GM12892 (cell line): ENCODE measurements at regions not wholly inside any gene's neighbourhood (a gene's known extent, or its start where the extent isn't known, plus 50 kb on each side); places are given as distances from the start of the nearest gene placed in this dataset.

Experiments used
- POLR2A ChIP-seq: IDR thresholded peaks from 2 replicates; pipeline ENCODE4 v1.6.1; 2011; ENCODE audit warnings: low read depth, low read length, control low read depth
- POLR2AphosphoS5 ChIP-seq: IDR thresholded peaks from 2 replicates; pipeline ENCODE4 v1.6.1; 2011; ENCODE audit warnings: low read depth, low read length, control low read depth

DNA sequence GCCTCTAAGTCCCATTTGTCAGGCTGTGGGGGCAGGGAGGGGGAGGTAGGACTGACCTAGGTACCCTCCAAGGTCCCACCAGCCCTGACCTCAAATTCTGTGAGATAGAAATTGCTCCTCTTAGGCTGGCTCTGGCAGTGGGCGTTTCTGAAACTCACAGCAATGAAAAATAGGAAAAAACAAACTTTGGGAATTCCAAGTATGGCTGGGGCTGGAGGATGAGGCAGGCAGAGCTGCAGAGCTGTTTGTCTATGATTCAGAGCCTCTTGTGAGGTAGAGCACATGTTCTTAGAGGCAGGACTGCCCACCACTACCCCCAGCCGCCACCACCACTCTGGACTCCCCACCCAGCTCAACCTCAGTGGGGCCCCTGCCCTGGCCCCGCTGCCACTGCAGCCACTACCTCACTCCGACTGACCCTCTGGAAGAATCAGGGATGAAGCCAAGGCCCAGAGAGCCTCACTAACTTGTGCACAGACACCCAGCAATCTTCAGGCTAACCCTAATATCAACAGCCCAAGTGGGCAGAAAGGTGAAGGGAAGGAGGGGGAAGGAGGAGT lies 98.2 kb downstream of the PJA1 start:
- no peak for TF ChIP-seq POLR2A
- no peak for TF ChIP-seq POLR2AphosphoS5
